Activated T-helper 17 cell treated with anti-CD3 and anti-CD28 coated beads, Interleukin-2, amount 50 U/mL, for 72 hours (primary cell): ENCODE measurements at regions not wholly inside any gene's neighbourhood (a gene's known extent, or its start where the extent isn't known, plus 50 kb on each side); places are given as distances from the start of the nearest gene placed in this dataset.

Experiments
- ATAC-seq: fragments of 150-1000 bp; cut with Tn5 transposase; replicated peaks from 2 replicates; pipeline ENCODE4 v1.10.0; 2021; ENCODE audit warnings: mild to moderate bottlenecking, moderate library complexity
- H3K27ac Mint-ChIP-seq: one replicate; pipeline ENCODE4 v1.8.0; 2022; ENCODE audit warnings: mixed read lengths
- H3K27me3 Mint-ChIP-seq: one replicate; pipeline ENCODE4 v1.8.0; 2022; ENCODE audit warnings: mixed read lengths
- H3K36me3 Mint-ChIP-seq: one replicate; pipeline ENCODE4 v1.8.0; 2022; ENCODE audit warnings: low read depth, mild to moderate bottlenecking, mixed read lengths
- H3K4me1 Mint-ChIP-seq: one replicate; pipeline ENCODE4 v1.8.0; 2022; ENCODE audit warnings: mixed read lengths
- H3K4me3 Mint-ChIP-seq: one replicate; pipeline ENCODE4 v1.8.0; 2022; ENCODE audit warnings: mild to moderate bottlenecking, mixed read lengths
- H3K9me3 Mint-ChIP-seq: one replicate; pipeline ENCODE4 v1.8.0; 2022; ENCODE audit warnings: mixed read lengths

GRCh38 chr4:176627916-176628315, 164.8 kb downstream of the VEGFC start:
- Mint-ChIP-seq H3K4me3 (no peak overlapping the region), H3K27ac (no peak overlapping the region), H3K27me3 (no peaks in the 10 kb centered on the region), H3K9me3 (peaks cover 4% of the 10 kb centered on the region), H3K4me1 (no peaks in the 10 kb centered on the region), H3K36me3 (no peaks in the 10 kb centered on the region)
- no peak for ATAC-seq

- ATAC-seq = no peak
- Mint-ChIP-seq H3K36me3 (no peaks in the 10 kb centered on the region), H3K27me3 (no peaks in the 10 kb centered on the region), H3K27ac (no peak overlapping the region), H3K4me1 (no peaks in the 10 kb centered on the region), H3K9me3 (no peaks in the 10 kb centered on the region), H3K4me3 (no peak overlapping the region)
Observed at GRCh38 chr4:176631611-176632010, 161.1 kb downstream of the VEGFC start.
